ENCODE measurements at regions not wholly inside any gene's neighbourhood (a gene's known extent, or its start where the extent isn't known, plus 50 kb on each side); places are given as distances from the start of the nearest gene placed in this dataset.
A peak's percentile ranks its signal among the peaks of the same experiment; 100 is the strongest.
"Not testable (repeated sequence)": the region's sequence is repeated elsewhere in the genome, so short reads cannot be mapped to it uniquely, and the experiment has no call there.

- DNase-seq (ENCODE audit: low read depth) = no peak
Measured at GRCh38 chr4:23023121-23023520, 330.4 kb downstream of the GBA3 start.

- DNase-seq (ENCODE audit: low read depth) = peak; percentile 96
Measured at GRCh38 chr4:23022032-23022431, 329.3 kb downstream of the GBA3 start.

DNA sequence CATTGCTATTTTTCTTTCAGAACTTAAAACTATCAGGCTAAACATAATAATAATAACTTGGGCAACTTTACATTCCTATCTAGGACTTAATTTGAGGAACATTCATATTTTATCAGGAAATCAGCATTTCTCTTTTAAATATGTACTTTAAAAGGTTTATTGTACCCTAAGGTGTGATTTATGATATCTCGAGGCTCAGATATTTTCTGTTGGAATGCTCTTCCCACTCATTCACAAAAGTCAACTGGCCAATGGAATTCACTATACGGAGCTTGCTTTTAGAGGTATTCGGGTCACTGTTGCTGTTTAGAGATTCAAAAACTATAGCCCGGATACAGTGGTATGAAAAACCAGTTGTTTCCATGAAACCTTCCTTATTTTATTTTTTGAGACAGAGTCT is 328.3 kb downstream of the GBA3 start:
- no peak for DNase-seq (ENCODE audit: low read depth)

DNA sequence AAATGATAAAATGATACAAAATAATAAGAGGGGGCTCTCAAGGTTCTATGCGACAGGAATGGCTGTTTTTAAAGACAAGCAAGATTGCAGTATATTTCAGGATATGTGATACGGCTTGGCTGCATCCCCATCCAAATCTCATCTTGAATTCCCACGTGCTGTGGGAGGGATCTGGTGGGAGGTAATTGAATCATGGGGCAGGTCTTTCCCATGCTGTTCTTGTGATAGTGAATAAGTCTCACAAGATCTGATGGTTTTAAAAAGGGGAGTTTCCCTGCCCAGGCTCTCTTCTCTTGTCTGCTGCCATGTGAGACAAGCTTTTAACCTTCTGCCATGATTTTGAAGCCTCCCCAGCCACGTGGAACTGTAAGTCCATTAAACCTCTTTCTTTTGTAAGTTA is 327.7 kb downstream of the GBA3 start:
- not testable (repeated sequence) for DNase-seq (ENCODE audit: low read depth)

DNA sequence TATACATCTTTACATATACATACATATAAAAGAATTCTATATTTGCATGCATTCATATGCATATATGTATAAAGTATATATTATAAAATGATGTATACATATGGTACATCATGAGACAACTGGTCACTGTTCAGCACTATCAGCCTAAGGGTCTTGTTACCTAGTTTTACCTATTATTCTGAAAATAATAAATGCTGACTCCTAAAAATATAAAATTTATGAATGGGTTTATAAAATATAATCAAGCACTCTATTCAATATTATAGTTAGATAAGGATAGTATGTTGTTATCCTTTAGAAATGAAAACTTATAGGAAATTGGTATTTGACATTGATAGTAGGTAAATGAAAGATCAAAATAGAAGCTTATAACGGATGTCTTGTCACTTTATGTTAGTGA is 324.2 kb downstream of the GBA3 start:
- no peak for DNase-seq (ENCODE audit: low read depth)

DNA sequence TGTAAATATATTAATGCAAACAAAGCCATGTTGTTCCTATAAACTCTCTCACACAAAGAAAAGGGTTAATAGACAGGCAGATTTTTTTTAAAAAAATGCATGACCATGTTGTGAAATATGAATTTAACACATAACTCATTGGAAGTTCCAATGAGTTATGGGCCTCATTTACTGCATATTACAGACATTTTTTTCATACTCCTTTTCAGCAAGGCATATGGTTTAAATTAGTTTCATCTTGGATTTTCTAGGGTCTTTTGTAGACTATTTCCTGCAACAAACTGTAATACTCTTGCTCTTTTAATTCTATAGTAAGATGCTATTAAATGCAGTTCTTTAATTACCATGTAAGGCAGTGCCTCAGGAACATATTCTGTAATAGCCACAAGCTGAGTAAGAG is 323.1 kb downstream of the GBA3 start:
- DNase-seq (ENCODE audit: low read depth) = no peak

DNA sequence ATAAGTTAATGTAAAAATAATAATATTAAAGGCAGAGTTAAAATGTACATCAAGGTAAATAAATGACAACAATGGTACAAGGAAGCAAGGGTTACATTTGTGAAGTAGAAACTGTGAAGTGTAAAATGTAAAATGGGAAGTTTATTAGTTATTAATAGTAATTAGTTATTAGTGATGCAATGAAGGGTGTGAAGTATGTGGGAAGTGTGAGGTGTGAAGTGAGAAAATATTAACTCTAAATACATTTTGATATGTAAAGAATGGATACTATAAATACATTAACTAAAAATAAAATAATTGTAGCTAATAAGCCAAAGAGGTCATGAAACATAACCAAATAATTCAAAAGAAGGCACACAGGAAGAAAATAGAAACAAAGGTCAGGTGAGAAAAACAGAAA is 316.4 kb downstream of the GBA3 start:
- no peak for DNase-seq (ENCODE audit: low read depth)

DNA sequence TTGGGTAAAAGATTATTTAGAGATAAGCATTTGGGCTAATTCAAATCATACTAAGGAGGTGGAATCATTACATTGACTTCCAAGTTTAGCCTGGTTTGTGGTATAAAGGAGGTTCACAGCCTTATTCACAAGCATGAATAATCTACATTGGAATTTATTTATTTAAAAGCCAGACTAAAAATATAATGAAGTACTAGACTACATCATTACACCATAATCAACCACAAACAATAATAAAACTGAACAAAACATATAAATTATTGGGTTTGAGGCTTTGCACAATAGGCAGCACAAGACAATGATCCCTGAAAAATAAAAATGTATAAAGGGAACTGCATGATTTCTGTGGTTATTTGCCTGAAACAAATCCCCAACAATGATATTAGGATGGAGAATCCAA is 314.0 kb downstream of the GBA3 start:
- DNase-seq (ENCODE audit: low read depth) = peak; percentile 62

DNA sequence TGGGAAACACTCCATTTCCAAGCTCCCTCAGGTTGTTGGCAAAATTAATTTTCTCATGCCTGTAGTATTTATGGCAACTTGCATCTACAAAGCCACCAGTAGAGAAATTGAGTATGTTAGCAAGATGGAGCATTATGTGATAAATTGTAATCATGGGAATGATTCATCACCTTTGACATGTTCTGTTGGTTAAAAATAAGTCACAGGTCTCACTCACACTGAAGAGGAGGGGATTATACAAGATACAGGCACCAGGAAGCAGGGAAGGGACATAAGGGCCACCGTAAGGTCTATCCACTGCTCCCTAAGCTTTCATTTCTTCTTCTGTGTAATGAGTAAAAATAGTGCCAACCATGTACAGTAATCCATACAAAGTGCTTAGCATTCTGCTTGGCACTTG is 313.0 kb downstream of the GBA3 start:
- no peak for DNase-seq (ENCODE audit: low read depth)

- no peak for DNase-seq (ENCODE audit: low read depth)
Measured at GRCh38 chr4:23001478-23001877, 308.7 kb downstream of the GBA3 start.

DNA sequence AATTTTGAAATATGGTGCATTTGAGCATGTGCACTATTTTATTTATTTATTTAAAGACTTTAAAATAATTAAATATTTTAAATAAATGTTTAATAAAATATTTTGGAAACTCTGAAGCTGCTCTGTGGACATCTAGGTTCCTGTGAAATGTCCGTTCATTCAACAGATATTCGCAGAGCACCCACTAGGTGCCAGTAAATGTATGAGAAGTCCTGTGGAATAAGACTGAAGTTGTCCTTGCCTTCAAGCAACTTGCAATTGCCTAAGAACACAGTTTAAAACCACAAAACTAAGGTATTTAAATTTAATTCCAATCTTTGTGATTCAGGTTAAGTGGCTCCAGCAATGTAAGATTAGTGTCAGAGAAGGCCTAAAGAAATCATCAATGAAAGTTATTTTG is 306.7 kb downstream of the GBA3 start:
- DNase-seq (ENCODE audit: low read depth) = no peak

DNA sequence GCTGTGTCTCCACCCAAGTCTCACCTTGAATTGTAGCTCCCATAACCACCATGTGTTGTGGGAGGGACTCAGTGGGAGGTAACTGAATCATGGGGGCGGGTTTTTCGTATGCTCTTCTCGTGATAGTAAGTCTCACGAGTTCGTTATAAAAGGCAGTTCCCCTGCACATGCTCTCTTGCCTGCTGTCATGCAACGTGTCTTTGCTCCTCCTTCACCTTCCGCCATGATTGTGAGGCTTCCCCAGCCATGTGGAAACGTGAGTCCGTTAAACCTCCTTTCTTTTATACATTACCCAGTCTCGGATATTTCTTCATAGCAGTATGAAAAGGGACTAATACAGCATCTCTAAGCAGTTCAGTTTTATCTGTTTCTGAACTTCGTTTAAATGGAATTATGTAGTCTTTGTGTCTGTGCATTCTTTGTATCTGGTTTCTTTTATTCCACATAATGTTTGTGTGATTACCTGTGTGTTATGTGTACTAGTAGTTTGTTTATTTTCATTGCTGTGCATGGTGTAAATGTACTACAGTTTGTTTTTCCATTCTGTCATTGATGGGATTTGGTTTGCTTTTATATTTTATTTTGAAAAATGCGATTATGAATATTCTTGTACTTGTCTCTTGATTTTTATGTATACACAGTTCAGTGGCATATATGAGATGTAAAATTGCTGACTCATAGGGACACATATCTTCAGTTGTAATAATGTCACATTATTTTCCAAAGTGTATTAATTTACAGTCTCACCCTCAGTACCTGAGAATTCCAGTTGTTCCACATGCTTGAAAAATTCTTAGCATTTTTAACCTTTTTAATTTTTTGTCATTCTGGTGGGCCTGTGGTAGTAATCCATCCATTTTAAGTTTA is 304.9 kb downstream of the GBA3 start:
- no peak for DNase-seq (ENCODE audit: low read depth)

DNA sequence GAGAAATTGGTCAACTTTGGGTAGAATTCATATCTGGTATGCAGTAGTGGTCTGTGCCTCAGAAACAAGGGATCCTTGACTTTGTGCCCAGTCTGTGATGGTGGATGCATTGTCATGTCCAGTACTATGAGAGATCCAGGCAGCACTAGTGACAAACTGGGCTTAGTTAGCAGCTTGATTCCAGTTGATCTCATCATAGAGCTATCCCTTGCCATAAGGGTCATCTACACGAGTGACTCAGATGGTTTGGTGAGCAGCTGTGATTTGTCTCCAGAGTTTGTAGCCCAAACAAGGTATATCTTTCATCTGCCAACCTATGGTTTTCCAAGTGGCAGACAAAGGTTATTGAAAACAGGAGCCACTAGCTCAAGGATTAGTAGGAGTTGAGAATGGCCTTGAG is 298.8 kb downstream of the GBA3 start:
- DNase-seq (ENCODE audit: low read depth) = no peak

DNA sequence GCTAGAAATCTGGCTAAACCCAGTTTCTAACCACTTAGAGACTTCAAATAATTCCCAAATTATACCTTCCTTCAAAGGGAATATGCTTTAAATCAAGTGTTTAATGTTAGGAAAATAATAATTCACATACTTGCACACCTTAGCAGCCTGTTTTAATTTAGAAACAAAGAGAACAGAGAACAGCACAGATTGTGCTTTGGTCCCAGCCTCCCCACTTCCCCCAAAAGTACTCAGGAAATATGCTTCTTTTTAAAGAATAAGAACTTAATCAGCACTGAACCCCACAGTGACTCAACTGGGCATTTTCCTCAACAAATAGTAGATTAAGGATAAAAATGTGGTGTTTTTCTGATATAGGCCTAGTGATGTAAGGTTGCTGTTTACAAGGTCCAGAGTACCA is 295.8 kb downstream of the GBA3 start:
- DNase-seq (ENCODE audit: low read depth) = no peak

- peak; percentile 67 for DNase-seq (ENCODE audit: low read depth)
Measured at GRCh38 chr4:22987870-22988269, 295.1 kb downstream of the GBA3 start.

DNA sequence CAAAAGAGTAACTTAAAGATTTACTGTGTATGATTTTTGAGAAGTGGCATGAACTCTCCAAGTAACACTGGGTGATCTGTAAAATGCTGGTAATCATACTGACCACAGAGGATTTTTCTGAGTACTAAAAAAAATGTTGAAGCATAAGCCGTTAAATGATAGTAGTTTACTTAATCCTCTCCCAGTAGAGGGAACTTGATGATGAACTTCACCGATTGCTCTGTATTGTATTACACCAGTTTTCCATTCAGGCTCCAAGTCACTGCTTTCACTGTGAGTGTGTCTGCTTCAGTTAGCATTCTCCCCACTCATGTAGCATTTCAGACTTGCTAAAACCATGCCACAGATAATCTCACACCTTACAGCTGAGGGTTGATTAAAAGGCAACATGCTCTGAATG is 294.1 kb downstream of the GBA3 start:
- no peak for DNase-seq (ENCODE audit: low read depth)

DNA sequence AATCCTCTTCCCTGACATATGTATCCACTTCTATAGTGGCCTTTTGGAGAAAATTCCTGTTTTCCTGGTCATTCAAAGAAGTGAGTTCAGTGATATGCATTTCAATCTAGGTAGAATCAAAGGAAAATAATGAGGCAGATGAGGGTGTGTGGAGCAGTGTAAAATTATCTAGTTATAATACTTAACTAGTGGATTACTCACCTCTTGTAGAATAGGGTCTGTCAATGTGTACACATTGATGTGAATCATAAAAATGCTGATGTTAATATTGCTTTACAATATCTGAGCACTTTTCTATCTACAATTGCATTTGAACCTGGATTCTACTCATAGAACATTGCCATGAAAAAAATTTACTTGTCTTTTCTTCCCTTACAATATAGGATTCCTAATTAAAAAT is 293.5 kb downstream of the GBA3 start:
- DNase-seq (ENCODE audit: low read depth) = no peak

GRCh38 chr4:22984390-22984789 is 291.7 kb downstream of the GBA3 start:
- no peak for DNase-seq (ENCODE audit: low read depth)

- no peak for DNase-seq (ENCODE audit: low read depth)
Measured at GRCh38 chr4:22978656-22979055, 285.9 kb downstream of the GBA3 start.

DNA sequence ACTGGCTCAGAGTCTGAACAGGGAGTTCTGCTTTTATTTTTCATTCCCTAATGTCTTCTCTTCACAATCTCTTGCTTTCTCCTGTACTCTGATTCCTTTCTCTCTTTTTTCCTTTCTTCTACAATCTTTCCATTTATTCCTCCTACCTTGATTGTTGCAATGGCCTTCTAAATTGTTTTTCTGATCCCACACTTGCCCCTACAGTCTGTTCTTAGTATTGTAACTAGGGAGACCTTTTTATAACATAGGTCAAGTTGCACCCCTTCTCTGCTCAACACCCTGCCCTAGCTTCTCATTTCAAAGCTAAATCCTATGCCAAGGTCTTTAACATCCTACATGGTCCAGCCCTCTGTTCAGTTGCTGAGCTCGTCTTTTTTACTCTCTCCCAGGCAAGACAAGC is 277.9 kb downstream of the GBA3 start:
- DNase-seq (ENCODE audit: low read depth) = no peak

DNA sequence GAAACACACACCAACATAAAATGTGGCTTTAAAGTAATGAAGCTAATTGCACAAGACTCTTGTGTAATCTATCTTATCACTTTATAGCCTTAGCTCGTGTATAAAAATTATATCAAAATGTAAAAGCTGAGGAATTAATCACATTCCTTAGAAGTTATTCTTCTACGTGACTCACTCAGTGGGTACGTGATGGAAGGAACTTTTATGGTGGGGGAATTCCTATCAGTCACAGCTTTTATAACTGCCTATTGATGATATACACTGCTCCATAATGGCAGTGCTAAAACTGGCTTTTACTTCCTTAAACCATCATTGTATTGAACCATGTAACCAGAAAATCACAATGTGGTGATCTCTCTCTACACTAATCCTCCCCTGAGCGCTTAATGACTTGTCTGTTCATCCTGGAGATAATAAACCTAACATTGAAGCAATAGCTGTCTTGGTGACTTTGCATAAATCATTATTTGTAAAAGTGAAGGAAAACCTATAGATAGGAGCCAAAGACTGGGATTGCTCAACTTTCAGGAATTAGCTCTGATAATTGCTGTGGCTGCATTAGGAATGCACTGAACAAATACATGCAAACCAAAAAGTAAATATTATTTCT is 276.7 kb downstream of the GBA3 start:
- peak; percentile 40 for DNase-seq (ENCODE audit: low read depth)

GRCh38 chr4:22962295-22962694 is 269.6 kb downstream of the GBA3 start:
- peak; percentile 36 for DNase-seq (ENCODE audit: low read depth)

- DNase-seq (ENCODE audit: low read depth) = no peak
Measured at GRCh38 chr4:22959483-22959882, 266.7 kb downstream of the GBA3 start.

DNA sequence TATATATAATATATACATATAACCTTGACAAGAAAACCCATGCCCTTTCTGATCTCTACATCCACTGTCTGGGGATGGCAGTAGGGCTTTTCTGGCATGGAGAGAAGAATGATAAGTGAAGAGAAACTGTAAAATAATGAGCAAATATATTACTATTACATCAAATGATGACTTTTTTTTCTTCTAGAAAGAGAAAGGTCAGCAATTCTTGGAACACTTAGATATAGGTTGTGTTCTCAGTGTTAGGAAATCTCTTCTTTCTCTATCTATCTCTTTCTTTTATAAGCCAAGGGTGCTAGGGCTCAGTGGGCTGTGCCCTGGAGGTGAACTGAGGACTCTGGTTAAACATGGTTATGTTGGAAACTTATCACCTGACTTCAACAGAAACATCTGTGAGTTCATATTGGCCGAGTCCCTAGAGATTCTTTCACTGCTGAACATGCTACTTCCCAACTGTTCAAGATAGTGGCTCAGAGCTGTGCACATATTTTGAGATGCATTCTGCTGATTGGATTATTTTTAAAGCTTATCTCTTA is 265.1 kb downstream of the GBA3 start:
- DNase-seq (ENCODE audit: low read depth) = no peak

All from GM04504 (cell line).